ENCODE measurements at regions not wholly inside any gene's neighbourhood (a gene's known extent, or its start where the extent isn't known, plus 50 kb on each side); places are given as distances from the start of the nearest gene placed in this dataset.

DNA sequence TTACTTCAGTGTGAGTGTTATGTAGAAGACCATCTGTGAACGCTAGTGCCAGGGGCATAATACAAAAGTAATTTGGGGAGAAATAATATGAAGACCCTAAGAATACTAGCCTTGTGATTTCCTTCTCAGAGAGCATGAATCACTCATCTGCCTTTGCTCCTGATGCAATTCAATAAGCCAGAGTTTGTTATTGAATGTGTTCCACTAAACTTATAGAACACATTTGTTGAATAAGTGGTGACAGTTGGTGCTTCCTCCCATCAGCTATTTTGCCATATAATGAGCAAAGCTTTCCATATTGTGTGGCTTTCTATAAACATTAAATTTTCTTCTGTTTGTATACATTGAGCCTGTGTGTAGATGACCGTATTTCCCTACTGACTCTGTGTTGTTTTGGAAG, 136.4 kb upstream of the QRFPR start:
- TF ChIP-seq CTCF (IDR thresholded peaks at IDR 0.05) (no peak), ZNF121 (CRISPR knock-in tag; IDR thresholded peaks at IDR 0.05) (no peak)

Measured in WTC11 (cell line).